ENCODE measurements at regions not wholly inside any gene's neighbourhood (a gene's known extent, or its start where the extent isn't known, plus 50 kb on each side); places are given as distances from the start of the nearest gene placed in this dataset.
"Not testable (repeated sequence)": the region's sequence is repeated elsewhere in the genome, so short reads cannot be mapped to it uniquely, and the experiment has no call there.

DNA sequence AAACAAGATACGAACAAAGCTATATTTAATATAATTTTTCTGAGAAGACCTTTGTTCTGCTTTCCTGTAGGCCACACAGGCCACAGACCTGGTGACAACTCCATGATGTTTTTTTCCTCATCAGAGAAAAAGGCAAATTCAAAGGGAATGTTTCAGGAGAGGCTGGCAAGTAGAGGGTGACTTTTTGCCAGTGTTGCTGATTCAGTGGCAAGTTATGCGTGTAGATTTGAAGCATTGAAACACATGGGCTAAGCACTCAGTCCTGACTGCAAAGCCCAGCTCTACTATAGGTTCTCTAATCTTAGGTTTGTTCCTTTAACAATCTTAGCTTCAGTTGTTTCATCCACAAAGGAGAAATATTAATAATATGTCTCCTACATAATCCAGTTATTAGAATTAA, 499.8 kb downstream of the SUCLG1 start:
- DNase-seq: no peak

- DNase-seq: no peak
Observed at GRCh38 chr2:83956991-83957390, 502.1 kb downstream of the SUCLG1 start.

DNA sequence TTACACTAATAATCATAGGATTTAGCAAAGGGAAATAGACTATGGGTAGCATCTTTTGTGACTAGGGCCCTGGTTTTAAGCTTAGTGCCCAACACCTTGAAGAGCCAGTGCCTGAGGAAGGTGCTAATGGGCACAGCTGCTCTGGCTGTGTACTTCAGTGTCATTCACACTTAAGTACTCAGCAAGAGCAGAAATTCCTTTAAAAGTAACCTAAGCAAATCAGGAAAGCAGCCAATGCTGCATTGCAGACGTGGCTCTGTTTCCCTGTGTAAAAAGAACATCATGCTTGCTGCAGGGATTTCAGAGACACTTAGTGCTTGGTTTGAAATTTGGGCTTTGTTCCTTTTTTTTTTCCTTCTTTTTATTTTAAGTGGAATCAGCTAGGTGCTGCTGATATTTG, 505.4 kb downstream of the SUCLG1 start:
- DNase-seq: no peak

DNA sequence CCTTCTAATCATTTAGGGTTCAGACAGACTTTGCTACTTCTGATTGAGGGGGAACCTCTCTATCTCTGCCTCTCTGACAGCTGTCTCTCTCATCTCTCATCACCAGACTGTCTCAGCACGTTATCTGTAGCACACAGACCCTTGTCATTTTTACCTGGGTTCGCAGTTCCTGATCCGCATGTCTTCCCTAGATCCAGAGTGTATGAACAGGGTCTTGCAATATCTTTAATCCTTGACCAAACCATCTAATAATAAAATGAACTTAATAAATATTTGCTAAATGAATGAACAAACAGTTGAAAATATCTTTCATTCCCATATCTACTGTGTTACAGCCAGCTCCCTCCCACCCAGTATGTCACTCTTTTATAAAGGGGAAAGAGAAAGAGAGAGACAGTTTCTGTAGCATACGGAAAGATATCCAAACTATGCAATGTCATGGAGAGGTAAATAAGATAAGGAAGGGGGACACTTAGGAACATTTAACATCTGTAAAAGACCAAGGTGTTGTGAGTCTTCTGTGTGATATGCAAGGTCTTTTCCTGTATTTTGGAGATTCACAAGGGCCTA, 507.6 kb downstream of the SUCLG1 start:
- no peak for DNase-seq

GRCh38 chr2:83949361-83949760, 509.7 kb downstream of the SUCLG1 start:
- no peak for DNase-seq

DNA sequence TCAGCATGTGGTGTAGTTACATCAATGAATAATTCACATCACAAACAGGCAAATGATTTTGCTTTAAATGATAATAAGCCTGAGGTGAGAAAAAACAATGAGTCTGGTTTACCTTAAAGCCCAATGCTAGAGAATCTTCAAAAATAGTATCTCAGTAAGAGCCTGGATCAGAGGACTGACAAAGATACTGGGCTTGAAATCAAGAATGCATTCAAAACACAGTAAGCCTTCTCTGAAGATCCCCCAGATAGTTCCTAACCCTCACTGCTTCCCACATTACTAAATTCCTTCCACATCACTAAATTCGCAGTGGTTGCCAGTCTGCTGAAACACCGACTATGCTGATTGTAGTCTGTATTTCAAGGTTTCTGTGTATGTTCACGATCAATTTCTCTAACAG, 514.9 kb downstream of the SUCLG1 start:
- no peak for DNase-seq

DNA sequence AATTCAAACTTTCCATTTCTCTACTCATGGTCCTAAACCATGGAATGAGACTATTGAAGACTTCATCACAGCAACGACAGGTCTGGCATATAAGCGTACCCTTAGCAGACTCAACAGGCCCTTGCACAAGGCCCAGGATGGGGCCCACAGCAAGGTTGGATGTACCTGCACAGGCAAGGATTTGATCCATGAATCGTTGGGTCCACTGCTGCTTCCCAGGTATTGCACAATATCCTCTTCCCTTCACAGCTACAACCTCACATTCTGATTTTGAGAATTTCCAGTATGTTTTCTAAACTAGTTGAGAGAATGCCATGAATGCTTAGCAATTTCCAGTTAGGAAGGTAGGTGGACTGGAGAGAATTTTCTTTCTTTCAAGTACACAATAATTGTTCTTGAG, 515.8 kb downstream of the SUCLG1 start:
- DNase-seq: no peak

- no peak for DNase-seq
Observed at GRCh38 chr2:83941886-83942285, 517.2 kb downstream of the SUCLG1 start.

- no peak for DNase-seq
Observed at GRCh38 chr2:83933749-83934148, 525.3 kb downstream of the SUCLG1 start.

- DNase-seq: no peak
Observed at GRCh38 chr2:83923531-83923930, 535.5 kb downstream of the SUCLG1 start.

GRCh38 chr2:83916559-83916958, 542.5 kb downstream of the SUCLG1 start:
- no peak for DNase-seq

DNA sequence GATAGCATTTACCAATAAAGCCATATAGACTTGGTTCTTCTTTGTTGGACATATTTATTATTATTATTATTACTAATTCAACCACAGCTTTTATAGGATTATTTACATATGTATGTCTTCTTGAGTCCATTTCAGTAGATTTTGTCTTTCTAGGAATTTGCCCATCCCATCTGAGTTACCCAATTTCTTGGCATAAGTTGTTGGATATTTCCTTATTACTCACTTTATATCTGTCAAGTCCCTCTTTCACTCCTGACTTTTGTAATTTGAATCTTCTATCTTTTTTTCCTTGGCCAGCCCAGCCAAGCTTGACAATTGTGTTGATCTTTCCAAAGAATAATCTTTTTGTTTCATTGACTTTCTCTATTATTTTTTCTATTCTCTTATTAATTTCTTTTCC, 543.7 kb downstream of the SUCLG1 start:
- DNase-seq: no peak

DNA sequence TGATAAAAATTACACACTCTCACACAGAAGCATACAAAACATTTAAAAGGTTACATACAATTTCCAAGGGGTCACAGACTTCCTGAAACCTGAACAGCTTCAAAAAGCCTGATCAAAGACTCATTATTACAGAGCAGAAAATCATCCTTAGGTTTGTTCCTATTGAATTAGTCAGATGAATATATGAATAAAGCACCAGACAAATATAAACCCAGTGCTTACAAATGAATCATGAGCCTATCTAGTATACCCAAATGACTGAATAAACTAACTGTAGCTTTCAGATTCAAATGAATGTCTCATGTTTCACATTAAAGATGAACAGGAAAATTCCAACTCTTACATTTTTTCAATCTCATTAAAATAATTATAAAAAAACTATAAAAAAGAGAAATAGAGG, 550.3 kb downstream of the SUCLG1 start:
- DNase-seq: no peak

GRCh38 chr2:83901317-83901716, 557.8 kb downstream of the SUCLG1 start:
- no peak for DNase-seq

DNA sequence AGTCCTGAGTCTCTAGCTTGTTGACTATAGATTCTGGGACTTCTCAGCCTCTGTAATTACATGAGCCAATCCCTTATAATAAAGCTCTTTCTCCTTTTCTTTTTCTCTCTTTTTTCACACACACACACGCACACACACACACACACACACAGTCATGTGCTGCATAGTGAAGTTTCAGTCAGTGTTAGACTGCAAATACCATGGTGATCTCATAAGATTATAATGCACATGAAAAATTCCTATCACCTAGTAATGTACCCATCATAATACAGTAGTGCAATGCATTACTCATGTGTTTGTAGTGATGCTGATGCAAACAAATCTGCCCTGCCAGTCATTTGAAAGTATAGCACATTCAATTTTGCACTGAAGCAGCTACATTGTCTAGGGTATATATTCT, 558.2 kb downstream of the SUCLG1 start:
- DNase-seq: no peak

DNA sequence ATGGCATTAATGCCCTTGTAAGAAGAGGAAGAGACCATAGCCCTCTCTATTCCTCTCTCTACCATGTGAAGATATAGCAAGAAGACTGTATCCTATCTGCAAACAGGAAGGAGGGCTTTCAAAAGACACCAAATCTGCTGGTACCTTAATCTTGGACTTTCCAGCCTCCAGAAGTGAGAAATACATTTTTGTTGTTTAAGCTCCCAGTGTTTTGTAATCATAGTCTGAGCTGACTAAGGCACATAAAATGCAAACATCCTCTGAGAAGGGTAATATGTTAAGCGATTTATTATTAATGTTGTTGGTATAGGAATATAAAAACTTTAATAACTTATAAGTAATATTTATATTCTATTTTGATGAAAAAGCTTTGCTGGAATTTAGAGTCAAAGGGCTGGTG, 559.8 kb downstream of the SUCLG1 start:
- no peak for DNase-seq

GRCh38 chr2:83894976-83895375, 564.1 kb downstream of the SUCLG1 start:
- no peak for DNase-seq

DNA sequence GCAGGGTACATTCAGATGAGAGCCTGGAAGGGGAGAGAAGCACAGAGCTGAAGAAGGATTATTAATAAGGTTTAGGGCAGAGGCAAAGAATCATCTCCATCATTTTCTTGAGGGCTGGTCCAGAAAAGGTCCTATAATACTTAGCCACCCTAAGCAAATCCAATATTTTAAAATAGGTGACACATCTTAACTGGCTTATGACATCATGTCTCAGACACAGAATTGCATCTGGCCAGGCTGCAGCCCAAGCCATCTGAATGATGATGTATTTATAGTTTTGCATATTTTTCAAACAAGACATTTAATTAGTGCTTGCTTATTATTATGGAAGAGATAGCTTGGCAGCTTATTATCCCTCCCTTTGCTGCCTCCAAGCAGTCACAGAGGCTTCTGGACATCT, 571.3 kb downstream of the SUCLG1 start:
- no peak for DNase-seq

- DNase-seq: no peak
Observed at GRCh38 chr2:83879127-83879526, 580.0 kb downstream of the SUCLG1 start.

GRCh38 chr2:83877261-83877660, 581.8 kb downstream of the SUCLG1 start:
- DNase-seq: not testable (repeated sequence)

DNA sequence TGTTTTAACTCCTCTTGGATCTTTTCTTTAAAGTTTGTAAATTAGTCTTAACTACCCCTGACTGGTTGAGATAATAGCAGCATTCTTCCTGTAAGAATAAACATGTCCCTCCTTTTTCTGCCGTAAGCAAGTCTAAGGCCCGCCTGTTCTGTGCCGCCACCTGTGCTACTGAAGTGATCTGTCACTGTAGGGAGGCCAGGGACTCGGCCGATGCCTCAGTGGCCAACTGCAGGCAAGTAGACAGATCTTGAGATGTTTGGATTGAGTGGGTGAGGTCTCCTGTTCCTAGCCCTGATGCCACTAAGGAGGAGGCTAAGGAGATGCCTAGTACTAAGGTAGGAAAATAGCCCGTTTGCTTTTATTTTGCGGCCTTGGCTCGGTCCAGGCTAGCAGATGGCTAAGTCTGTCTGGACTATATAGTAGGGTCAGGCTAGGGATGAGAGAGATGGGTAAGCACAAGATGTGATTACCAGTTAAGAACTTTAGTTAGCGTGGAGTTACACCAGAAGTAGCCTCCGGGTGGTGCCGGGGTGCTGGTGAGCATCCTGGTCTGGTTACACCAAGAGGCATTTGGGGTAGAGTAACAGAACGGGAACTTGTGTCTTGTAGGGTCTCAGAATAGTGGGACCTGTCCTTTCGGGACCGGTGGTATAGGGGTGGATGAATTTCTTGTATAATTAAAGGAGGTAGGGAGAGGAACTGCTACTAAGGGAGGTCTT, 584.2 kb downstream of the SUCLG1 start:
- no peak for DNase-seq

GRCh38 chr2:83874066-83874465, 585.0 kb downstream of the SUCLG1 start:
- no peak for DNase-seq

GRCh38 chr2:83873110-83873509, 586.0 kb downstream of the SUCLG1 start:
- no peak for DNase-seq

DNA sequence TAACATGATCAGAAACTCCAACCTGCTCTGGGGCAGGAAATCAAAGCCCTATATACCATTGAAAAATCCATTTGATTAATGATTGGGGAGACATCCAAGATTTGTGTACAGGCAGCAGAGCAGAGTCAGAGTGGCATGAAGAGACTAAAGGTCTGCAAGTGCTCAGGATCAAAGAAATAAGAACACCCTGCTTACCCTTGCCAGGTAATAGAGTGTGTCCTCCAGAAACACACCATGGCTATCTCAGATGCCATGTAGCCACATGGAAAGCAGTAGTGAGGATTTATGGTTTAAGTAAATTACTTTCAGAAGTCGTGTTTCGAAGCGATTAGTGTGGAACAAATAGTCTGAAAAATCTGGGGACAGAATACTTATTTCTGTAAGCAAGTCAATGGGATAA, 592.9 kb downstream of the SUCLG1 start:
- DNase-seq: no peak

GRCh38 chr2:83862600-83862999, 596.5 kb downstream of the SUCLG1 start:
- DNase-seq: no peak

Measured in NCI-H2081 treated with DMSO at 0.1 percent for 48 hours (cell line).